Limb (tissue), 2 donors: ENCODE measurements at regions not wholly inside any gene's neighbourhood (a gene's known extent, or its start where the extent isn't known, plus 50 kb on each side); places are given as distances from the start of the nearest gene placed in this dataset.

Source experiments
- DNase-seq, 2 donors: peaks; one replicate each; pipeline ENCODE4 v3.0.0-alpha.2; 2016; ENCODE audit errors: extremely low spot score in 2 of 2

- DNase-seq: no peak
These were observed 280.5 kb upstream of the JAG1 start for GRCh38 chr20:10954137-10954840.

- no peak for DNase-seq
These were observed 281.2 kb upstream of the JAG1 start for GRCh38 chr20:10954908-10955580.

GRCh38 chr20:10958279-10958678 is 284.5 kb upstream of the JAG1 start:
- DNase-seq: no peak

- no peak for DNase-seq
These were observed 286.6 kb upstream of the JAG1 start for GRCh38 chr20:10960416-10960815.

GRCh38 chr20:10961651-10962288 is 288.0 kb upstream of the JAG1 start:
- no peak for DNase-seq

GRCh38 chr20:10962937-10963336 is 289.1 kb upstream of the JAG1 start:
- no peak for DNase-seq

DNA sequence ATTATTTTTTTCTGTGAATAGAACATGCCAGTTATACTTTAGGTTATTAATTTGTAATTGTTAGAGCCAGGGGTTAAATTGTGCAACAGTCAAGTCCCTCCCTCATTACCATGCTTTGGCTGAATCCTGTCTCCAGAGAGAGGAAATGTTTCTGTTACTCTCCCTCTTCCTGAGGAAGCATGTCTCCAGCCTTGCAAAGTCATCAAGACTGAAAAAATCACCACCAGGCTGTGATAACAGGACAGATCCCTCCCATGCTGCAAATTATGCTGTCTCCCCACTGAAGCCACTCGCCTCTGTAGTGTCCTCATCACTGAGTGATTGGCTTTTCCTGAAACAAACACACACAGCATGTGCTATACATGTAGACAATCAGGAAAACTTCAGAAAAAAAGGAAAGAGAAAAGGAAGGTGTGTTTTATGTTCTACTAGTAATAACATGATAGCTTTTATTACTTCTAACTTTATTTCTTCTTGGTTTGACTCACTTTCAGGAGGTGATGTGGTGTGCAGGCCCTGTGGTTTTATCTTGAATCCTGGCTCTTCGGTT is 290.0 kb upstream of the JAG1 start:
- no peak for DNase-seq

- no peak for DNase-seq
These were observed 292.2 kb upstream of the JAG1 start for GRCh38 chr20:10965936-10966470.

- no peak for DNase-seq
These were observed 296.3 kb upstream of the JAG1 start for GRCh38 chr20:10970109-10970508.

DNA sequence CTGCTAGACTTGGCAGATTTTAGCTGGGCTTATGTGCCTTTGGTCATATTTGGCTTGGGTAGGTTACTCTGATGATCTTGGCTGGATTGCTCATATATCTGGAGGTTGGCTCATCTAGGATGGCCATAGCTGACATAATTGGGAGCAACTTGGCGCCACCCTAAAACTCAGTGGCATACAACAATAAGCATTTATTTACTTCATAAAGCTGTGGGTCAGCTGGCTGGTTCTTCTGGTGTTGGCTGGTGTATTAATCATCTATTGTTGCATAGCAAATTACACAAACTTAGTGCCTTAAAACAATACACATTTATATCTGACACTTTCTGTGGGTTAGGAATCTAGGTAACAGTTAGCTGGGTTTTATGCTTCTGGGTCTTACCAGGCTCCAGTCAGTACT is 297.3 kb upstream of the JAG1 start:
- DNase-seq: no peak

- no peak for DNase-seq
These were observed 298.5 kb upstream of the JAG1 start for GRCh38 chr20:10972219-10972860.

DNA sequence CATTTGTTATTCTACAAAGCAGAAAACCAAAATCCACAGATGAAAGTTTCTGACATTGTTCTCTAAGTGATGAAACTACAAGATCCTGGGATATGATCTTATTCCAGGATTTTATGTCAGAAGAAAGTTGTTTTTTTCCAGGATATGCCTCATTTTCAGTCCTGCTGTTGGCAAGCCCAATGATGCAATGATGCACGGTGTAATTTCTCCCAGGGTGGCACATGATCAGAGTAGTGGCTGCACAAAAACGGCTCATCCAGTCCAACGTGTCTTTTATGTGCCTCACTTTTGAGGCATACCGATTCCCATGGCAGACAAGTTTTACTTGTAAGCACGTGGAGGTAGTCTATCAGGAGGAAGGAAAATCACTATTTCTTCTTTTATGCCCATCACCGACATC is 302.3 kb upstream of the JAG1 start:
- DNase-seq: no peak

DNA sequence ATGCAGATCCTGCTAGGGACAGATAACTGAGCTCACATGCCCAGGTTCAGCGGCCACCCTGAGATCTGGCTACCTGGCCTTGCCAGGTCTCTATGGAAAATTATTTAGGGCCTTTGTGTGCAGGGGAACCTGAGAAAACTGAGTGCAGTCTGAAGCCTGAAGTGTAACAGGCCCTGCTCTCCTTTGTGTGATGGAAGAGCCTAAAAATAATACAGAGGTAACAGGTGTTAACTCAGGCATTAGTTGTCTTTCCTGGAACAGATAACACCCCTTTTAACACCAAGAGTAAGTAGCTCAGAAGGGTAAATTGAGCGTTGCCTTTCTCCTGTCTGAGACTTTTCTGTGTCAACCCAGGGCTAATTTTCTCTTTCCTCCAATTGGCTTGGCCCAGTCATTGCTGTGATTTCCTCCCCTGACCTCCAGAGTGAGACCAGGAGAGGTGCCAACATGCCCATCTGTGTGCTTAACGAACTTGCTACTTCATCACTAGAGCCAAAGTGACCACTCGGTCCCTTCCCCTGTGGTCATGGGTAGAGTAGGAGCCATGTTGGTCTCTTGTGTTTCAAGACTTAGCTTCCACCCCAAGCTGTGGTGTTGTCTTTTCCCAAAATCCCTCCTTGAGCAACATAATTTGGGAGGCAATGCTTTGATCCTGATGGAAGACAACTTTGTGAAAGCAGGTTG is 304.4 kb upstream of the JAG1 start:
- no peak for DNase-seq

GRCh38 chr20:10978713-10979112 is 304.9 kb upstream of the JAG1 start:
- no peak for DNase-seq

- peak in 1 of 2 donors; percentile 69 for DNase-seq
These were observed 308.9 kb upstream of the JAG1 start for GRCh38 chr20:10982692-10983091.

- DNase-seq: no peak
These were observed 310.5 kb upstream of the JAG1 start for GRCh38 chr20:10984294-10984693.

- no peak for DNase-seq
These were observed 311.1 kb upstream of the JAG1 start for GRCh38 chr20:10984913-10985312.

- DNase-seq: no peak
These were observed 311.7 kb upstream of the JAG1 start for GRCh38 chr20:10985536-10985935.

DNA sequence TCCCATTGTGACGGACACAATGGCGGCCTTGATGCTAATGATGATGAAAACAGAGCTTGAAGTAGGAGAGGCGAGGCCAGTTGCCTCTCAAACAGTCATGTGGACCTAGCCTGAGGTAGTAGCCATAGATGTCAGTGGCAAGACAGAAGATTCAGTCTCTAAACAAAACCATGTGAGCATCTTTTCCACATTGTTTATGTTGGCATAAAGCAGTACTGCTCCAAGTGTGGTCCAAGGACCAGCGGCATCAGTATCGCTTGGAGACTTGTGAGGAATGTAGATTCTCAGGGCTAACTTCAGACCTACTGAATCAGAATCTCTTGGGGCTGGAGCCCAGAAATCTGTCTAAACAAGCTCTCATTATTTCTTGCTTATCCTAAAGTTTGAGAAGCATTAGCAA is 312.8 kb upstream of the JAG1 start:
- DNase-seq: no peak

DNA sequence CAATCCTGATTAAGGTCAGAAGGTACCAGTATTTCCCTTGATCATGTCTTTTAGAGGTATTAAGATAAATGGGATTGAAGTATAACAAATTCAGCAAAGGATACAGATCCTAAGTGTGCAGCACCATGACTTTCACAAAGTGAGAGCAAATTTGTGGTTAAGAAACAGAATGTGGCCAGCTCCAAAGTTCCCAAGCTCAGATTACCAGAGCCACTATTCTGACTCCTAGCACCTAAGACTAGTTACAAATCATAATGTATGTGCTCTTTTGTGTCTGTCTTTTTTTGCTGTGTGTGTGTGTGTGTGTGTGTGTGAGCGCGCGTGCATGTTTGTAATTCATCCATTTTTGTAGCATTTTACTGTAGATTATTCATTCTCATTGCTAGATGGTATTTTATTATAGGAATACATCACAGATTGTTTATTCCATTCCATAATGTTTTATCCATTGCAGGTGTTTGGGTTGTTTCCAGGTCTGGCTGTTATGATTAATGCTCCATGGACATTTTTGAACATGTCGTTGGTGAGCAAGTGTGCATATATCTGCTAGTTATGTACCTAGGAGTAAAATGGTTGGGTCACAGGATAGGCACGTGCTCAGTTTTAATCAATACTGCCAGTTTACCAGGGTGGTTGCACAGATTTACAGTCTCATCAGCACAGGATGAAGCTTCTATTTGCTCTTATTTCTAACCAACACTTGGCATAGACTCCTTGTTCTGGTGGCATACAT is 314.0 kb upstream of the JAG1 start:
- no peak for DNase-seq
